ENCODE measurements at regions not wholly inside any gene's neighbourhood (a gene's known extent, or its start where the extent isn't known, plus 50 kb on each side); places are given as distances from the start of the nearest gene placed in this dataset.
"Not testable (repeated sequence)": the region's sequence is repeated elsewhere in the genome, so short reads cannot be mapped to it uniquely, and the experiment has no call there.

- DNase-seq = no peak
These were observed 662.6 kb downstream of the RFPL4B start for GRCh38 chr6:113009682-113010081.

- no peak for DNase-seq
These were observed 663.3 kb downstream of the RFPL4B start for GRCh38 chr6:113010196-113010989.

GRCh38 chr6:113011389-113011788 is 664.3 kb downstream of the RFPL4B start:
- DNase-seq = no peak

GRCh38 chr6:113011801-113012200 is 664.7 kb downstream of the RFPL4B start:
- no peak for DNase-seq

- no peak for DNase-seq
These were observed 668.1 kb downstream of the RFPL4B start for GRCh38 chr6:113015249-113015648.

GRCh38 chr6:113017353-113017752 is 670.2 kb downstream of the RFPL4B start:
- DNase-seq = no peak

GRCh38 chr6:113018351-113019151 is 671.4 kb downstream of the RFPL4B start:
- DNase-seq = no peak

GRCh38 chr6:113019176-113019575 is 672.0 kb downstream of the RFPL4B start:
- DNase-seq = no peak

GRCh38 chr6:113027780-113028179 is 680.6 kb downstream of the RFPL4B start:
- no peak for DNase-seq

- DNase-seq = not testable (repeated sequence)
These were observed 682.0 kb downstream of the RFPL4B start for GRCh38 chr6:113029161-113029560.

- no peak for DNase-seq
These were observed 684.6 kb downstream of the RFPL4B start for GRCh38 chr6:113031591-113032238.

GRCh38 chr6:113039005-113039404 is 691.9 kb downstream of the RFPL4B start:
- no peak for DNase-seq

- DNase-seq = no peak
These were observed 700.0 kb downstream of the RFPL4B start for GRCh38 chr6:113047148-113047547.

GRCh38 chr6:113047932-113048331 is 700.8 kb downstream of the RFPL4B start:
- DNase-seq = no peak

- no peak for DNase-seq
These were observed 701.6 kb downstream of the RFPL4B start for GRCh38 chr6:113048741-113049140.

GRCh38 chr6:113049190-113049589 is 702.1 kb downstream of the RFPL4B start:
- DNase-seq = no peak

GRCh38 chr6:113050010-113050858 is 703.1 kb downstream of the RFPL4B start:
- DNase-seq = no peak

- no peak for DNase-seq
These were observed 703.8 kb downstream of the RFPL4B start for GRCh38 chr6:113050979-113051378.

- no peak for DNase-seq
These were observed 705.4 kb downstream of the RFPL4B start for GRCh38 chr6:113052506-113052905.

- no peak for DNase-seq
These were observed 707.9 kb downstream of the RFPL4B start for GRCh38 chr6:113055061-113055460.

- DNase-seq = no peak
These were observed 708.9 kb downstream of the RFPL4B start for GRCh38 chr6:113055998-113056397.

GRCh38 chr6:113057567-113058053 is 710.5 kb downstream of the RFPL4B start:
- no peak for DNase-seq
